NAMALWA (cell line): ENCODE measurements at regions not wholly inside any gene's neighbourhood (a gene's known extent, or its start where the extent isn't known, plus 50 kb on each side); places are given as distances from the start of the nearest gene placed in this dataset.
A peak's percentile ranks its signal among the peaks of the same experiment; 100 is the strongest.

ENCODE experiments used
- DNase-seq: peaks from one replicate; pipeline ENCODE4 v3.0.0-alpha.2; 2015; ENCODE audit warnings: low spot score

- DNase-seq: no peak
These were observed 61.9 kb upstream of the BMP6 start for GRCh38 chr6:7664003-7664402.

- DNase-seq: no peak
These were observed 57.0 kb upstream of the BMP6 start for GRCh38 chr6:7668936-7669335.

- DNase-seq: peak; percentile 9
These were observed 56.2 kb upstream of the BMP6 start for GRCh38 chr6:7669742-7670141.

GRCh38 chr6:7671076-7671475 is 54.8 kb upstream of the BMP6 start:
- DNase-seq: no peak

GRCh38 chr6:7671581-7671980 is 54.3 kb upstream of the BMP6 start:
- DNase-seq: no peak

- no peak for DNase-seq
These were observed 53.5 kb upstream of the BMP6 start for GRCh38 chr6:7672066-7673062.

- peak; percentile 83 for DNase-seq
These were observed 52.8 kb upstream of the BMP6 start for GRCh38 chr6:7673063-7673536.

- no peak for DNase-seq
These were observed 51.6 kb upstream of the BMP6 start for GRCh38 chr6:7674291-7674690.

- DNase-seq: no peak
These were observed 50.5 kb upstream of the BMP6 start for GRCh38 chr6:7675353-7675945.
